Gastrocnemius medialis (tissue), 4 donors: ENCODE measurements at regions not wholly inside any gene's neighbourhood (a gene's known extent, or its start where the extent isn't known, plus 50 kb on each side); places are given as distances from the start of the nearest gene placed in this dataset.

Experiments
- ATAC-seq, 2 donors: fragments of 150-250 bp; one replicate each; pipeline ENCODE4 v1.9.1; 2016
- DNase-seq, 2 donors: peaks; one replicate each; pipeline ENCODE4 v3.0.0-alpha.2; 2019
- H3K27ac ChIP-seq, 4 donors: fragments of 200-600 bp; sonication (generic); 1 replicate in 1 of 4; 2 replicates in 3 of 4; pipeline ENCODE4 v1.5.1; 2016 to 2018; ENCODE audit warnings: mild to moderate bottlenecking in 2 of 4, moderate library complexity in 1 of 4
- H3K27me3 ChIP-seq, 3 donors: fragments of 200-600 bp; sonication (generic) in 2 of 3; 1 replicate in 1 of 3; 2 replicates in 2 of 3; pipeline versions ENCODE4 v1.5.1 to v1.6.0; 2016 to 2019; ENCODE audit warnings: mild to moderate bottlenecking in 1 of 3, moderate library complexity in 1 of 3
- H3K36me3 ChIP-seq, 2 donors: fragments of 200-600 bp; sonication (generic) in 1 of 2; one replicate each; pipeline ENCODE4 v1.5.1; 2017 to 2018
- H3K4me1 ChIP-seq, 2 donors: fragments of 200-600 bp; sonication (generic) in 1 of 2; one replicate each; pipeline ENCODE4 v1.5.1; 2016 to 2017; ENCODE audit warnings: mild to moderate bottlenecking in 2 of 2
- H3K4me3 ChIP-seq, 4 donors: fragments of 200-600 bp; sonication (generic) in 3 of 4; 1 replicate in 1 of 4; 2 replicates in 3 of 4; pipeline ENCODE4 v1.5.1; 2016 to 2019; ENCODE audit warnings: mild to moderate bottlenecking in 2 of 4
- H3K9me3 ChIP-seq, 3 donors: fragments of 200-600 bp; sonication (generic) in 2 of 3; 1 replicate in 1 of 3; 2 replicates in 2 of 3; pipeline ENCODE4 v1.5.1; 2016 to 2019
- CTCF ChIP-seq, 5 experiments: fragments of 450-650 bp in 3 of 5; fragments of 200-600 bp in 2 of 5; sonication (generic) in 2 of 5; IDR thresholded peaks in 4 of 5; conservative IDR thresholded peaks in 1 of 5; 1 replicate in 4 of 5; 2 replicates in 1 of 5; pipeline ENCODE4 v1.5.1; 2016 to 2019; ENCODE audit warnings: antibody characterized with exemption in 5 of 5, mild to moderate bottlenecking in 3 of 5, moderate library complexity in 3 of 5
- POLR2A ChIP-seq, 2 donors: fragments of 450-650 bp; IDR thresholded peaks; one replicate each; pipeline ENCODE4 v1.6.1; 2017; ENCODE audit warnings: antibody characterized with exemption in 2 of 2, mild to moderate bottlenecking in 2 of 2, moderate library complexity in 2 of 2
- in situ Hi-C, 4 donors: fragments of 200-750 bp; cut with MboI; loops; one replicate each; pipeline versions ENCODE4 v1.15.0 to v1.8.0; 2017; ENCODE audit warnings: low sequenced_read_pairs in 4 of 4
- intact Hi-C: fragments of 100-400 bp; cut with DNase I; formaldehyde crosslinking; loops from one replicate; pipeline ENCODE4 v1.15.1; 2023; ENCODE audit warnings: low total_unique reads

GRCh38 chr2:149954981-149955600, 367.5 kb upstream of the MMADHC start:
- in situ Hi-C loops, result no loop called here
- TF ChIP-seq POLR2A (IDR thresholded peaks at IDR 0.05) (no peak), CTCF (IDR thresholded peaks at IDR 0.05 in 4 of 5, conservative IDR thresholded peaks at IDR 0.05 in 1 of 5) (no peak)
- Histone ChIP-seq H3K4me1 (no peaks in the 10 kb centered on the region), H3K4me3 (no peak overlapping the region), H3K9me3 (no peaks in the 10 kb centered on the region), H3K36me3 (no peaks in the 10 kb centered on the region), H3K27ac (no peak overlapping the region), H3K27me3 (no peaks in the 10 kb centered on the region)
- ATAC-seq (no peak), DNase-seq (no peak)
- intact Hi-C loops, result no loop called here

DNA sequence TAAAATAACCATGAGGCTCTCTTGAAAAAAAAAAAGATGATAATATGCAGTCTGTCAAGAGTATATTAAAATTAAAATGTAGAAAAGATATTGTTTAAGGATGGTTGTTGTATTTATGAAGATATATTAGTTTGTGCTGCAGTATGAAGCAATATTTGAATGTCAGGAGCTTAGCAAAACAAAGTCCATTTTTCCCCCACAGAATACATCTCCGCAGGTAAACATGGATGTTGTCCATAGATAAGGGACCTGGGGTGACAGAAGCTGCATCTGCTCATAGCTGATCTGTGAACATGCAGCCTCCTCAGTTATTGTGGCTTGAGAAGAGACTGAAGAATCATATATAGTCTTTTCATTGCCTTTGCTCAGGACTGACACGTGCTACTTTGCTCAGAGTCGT, 366.1 kb upstream of the MMADHC start:
- DNase-seq (no peak), ATAC-seq (no peak)
- intact Hi-C loops, result no loop called here
- H3K4me1 ChIP-seq, result no peaks in the 10 kb centered on the region
- in situ Hi-C loops, result no loop called here
- no peaks in the 10 kb centered on the region for H3K27me3 ChIP-seq
- H3K4me3 ChIP-seq, result no peak overlapping the region
- TF ChIP-seq POLR2A (IDR thresholded peaks at IDR 0.05) (no peak), CTCF (IDR thresholded peaks at IDR 0.05 in 4 of 5, conservative IDR thresholded peaks at IDR 0.05 in 1 of 5) (no peak)
- no peaks in the 10 kb centered on the region for H3K36me3 ChIP-seq
- H3K9me3 ChIP-seq, result no peaks in the 10 kb centered on the region
- H3K27ac ChIP-seq, result no peak overlapping the region

DNA sequence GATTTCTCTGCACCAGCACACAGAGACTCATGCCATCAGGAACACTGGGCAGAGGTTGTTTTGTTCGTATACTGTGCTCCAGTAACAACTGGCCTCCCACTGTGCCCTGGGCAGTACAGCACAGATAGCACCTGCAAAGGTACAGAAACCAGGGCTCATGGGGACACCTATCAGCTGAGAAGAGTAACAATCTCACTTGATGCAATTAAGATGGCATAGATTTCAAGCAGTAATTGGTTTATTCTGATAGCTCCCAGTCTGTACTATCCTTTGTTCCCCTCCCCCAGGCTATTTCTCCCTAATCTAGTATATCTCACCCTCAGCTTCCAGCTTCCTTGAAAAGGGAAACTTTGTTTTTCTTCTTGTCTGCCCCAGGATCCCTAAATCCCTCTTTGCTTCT, 343.9 kb upstream of the MMADHC start:
- H3K9me3 ChIP-seq, result no peaks in the 10 kb centered on the region
- intact Hi-C loops, result no loop called here

GRCh38 chr2:149928011-149928410, 340.4 kb upstream of the MMADHC start:
- Histone ChIP-seq H3K27me3 (no peaks in the 10 kb centered on the region), H3K4me3 (no peak overlapping the region), H3K27ac (no peak overlapping the region), H3K9me3 (no peaks in the 10 kb centered on the region), H3K4me1 (no peaks in the 10 kb centered on the region), H3K36me3 (no peaks in the 10 kb centered on the region)
- DNase-seq (no peak), ATAC-seq (no peak)
- in situ Hi-C loops, result no loop called here
- intact Hi-C loops, result no loop called here
- no peak for TF ChIP-seq CTCF (IDR thresholded peaks at IDR 0.05 in 4 of 5, conservative IDR thresholded peaks at IDR 0.05 in 1 of 5)
- TF ChIP-seq POLR2A (IDR thresholded peaks at IDR 0.05), result no peak

More for the DNA sequence above, 343.9 kb upstream of the MMADHC start:
- no peak for TF ChIP-seq POLR2A (IDR thresholded peaks at IDR 0.05)
- TF ChIP-seq CTCF (IDR thresholded peaks at IDR 0.05 in 4 of 5, conservative IDR thresholded peaks at IDR 0.05 in 1 of 5), result no peak
- in situ Hi-C loops, result no loop called here
- no peaks in the 10 kb centered on the region for H3K27me3 ChIP-seq
- DNase-seq (no peak), ATAC-seq (no peak)
- no peaks in the 10 kb centered on the region for H3K4me1 ChIP-seq
- no peaks in the 10 kb centered on the region for H3K36me3 ChIP-seq
- no peak overlapping the region for H3K4me3 ChIP-seq
- H3K27ac ChIP-seq, result no peak overlapping the region

DNA sequence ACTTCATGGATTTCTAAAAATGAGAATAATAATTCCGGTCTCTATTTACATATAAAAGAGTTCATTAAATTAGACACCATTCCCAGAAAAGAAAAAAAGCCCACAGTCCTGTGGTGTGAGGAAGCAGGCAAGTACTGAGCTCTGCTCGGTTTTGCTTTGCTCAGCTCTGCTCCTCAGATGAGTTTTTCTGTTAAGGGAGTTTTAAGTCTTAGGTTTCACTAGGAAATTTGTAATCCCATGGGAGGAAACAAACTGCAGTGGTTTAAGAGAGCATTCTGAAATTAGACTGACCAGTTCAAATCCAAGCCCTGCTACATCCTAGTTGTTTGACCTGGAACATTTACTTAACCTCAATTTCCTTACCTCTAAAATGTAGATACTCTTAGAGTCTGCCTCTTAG, 338.6 kb upstream of the MMADHC start:
- TF ChIP-seq POLR2A (IDR thresholded peaks at IDR 0.05) (no peak), CTCF (IDR thresholded peaks at IDR 0.05 in 4 of 5, conservative IDR thresholded peaks at IDR 0.05 in 1 of 5) (no peak)
- Histone ChIP-seq H3K27me3 (no peaks in the 10 kb centered on the region), H3K4me1 (no peaks in the 10 kb centered on the region), H3K9me3 (no peaks in the 10 kb centered on the region), H3K4me3 (no peak overlapping the region), H3K36me3 (no peaks in the 10 kb centered on the region), H3K27ac (no peak overlapping the region)
- ATAC-seq (no peak), DNase-seq (no peak)
- in situ Hi-C loops, result no loop called here
- intact Hi-C loops, result no loop called here
